Lower lobe of right lung (tissue), 2 donors: ENCODE measurements at regions not wholly inside any gene's neighbourhood (a gene's known extent, or its start where the extent isn't known, plus 50 kb on each side); places are given as distances from the start of the nearest gene placed in this dataset.

Source experiments
- ATAC-seq, 2 donors: fragments of 200-7000 bp; cut with Tn5 transposase; one replicate each; pipeline ENCODE4 v1.9.1; 2020 to 2022; ENCODE audit warnings: mild to moderate bottlenecking in 2 of 2, moderate library complexity in 2 of 2
- DNase-seq: peaks from one replicate; pipeline ENCODE4 v3.0.0-alpha.2; 2020
- H3K27ac ChIP-seq: fragments of 200-600 bp; one replicate; pipeline ENCODE4 v1.8.0; 2022
- H3K27me3 ChIP-seq: fragments of 200-600 bp; one replicate; pipeline ENCODE4 v1.8.0; 2022; ENCODE audit warnings: low read depth
- H3K36me3 ChIP-seq: fragments of 200-600 bp; one replicate; pipeline ENCODE4 v1.8.0; 2022; ENCODE audit warnings: mild to moderate bottlenecking
- H3K4me1 ChIP-seq: fragments of 200-600 bp; one replicate; pipeline ENCODE4 v1.8.0; 2022
- H3K4me3 ChIP-seq: fragments of 200-600 bp; one replicate; pipeline ENCODE4 v1.8.0; 2022; ENCODE audit warnings: mild to moderate bottlenecking
- H3K9me3 ChIP-seq: fragments of 200-600 bp; one replicate; pipeline ENCODE4 v1.8.0; 2022
- intact Hi-C: fragments of 100-400 bp; cut with DNase I; formaldehyde crosslinking; loops from one replicate; pipeline ENCODE4 v1.11.0; 2022
- TF ChIP-seq, protein P1 (sequence below): fragments of 200-600 bp; IDR thresholded peaks from one replicate; pipeline ENCODE4 v1.8.0; 2022; ENCODE audit warnings: antibody characterized with exemption, mild to moderate bottlenecking
- donor health status: DM: no; HTN: yes; CAD: no; lungs with severe emphysema.

DNA sequence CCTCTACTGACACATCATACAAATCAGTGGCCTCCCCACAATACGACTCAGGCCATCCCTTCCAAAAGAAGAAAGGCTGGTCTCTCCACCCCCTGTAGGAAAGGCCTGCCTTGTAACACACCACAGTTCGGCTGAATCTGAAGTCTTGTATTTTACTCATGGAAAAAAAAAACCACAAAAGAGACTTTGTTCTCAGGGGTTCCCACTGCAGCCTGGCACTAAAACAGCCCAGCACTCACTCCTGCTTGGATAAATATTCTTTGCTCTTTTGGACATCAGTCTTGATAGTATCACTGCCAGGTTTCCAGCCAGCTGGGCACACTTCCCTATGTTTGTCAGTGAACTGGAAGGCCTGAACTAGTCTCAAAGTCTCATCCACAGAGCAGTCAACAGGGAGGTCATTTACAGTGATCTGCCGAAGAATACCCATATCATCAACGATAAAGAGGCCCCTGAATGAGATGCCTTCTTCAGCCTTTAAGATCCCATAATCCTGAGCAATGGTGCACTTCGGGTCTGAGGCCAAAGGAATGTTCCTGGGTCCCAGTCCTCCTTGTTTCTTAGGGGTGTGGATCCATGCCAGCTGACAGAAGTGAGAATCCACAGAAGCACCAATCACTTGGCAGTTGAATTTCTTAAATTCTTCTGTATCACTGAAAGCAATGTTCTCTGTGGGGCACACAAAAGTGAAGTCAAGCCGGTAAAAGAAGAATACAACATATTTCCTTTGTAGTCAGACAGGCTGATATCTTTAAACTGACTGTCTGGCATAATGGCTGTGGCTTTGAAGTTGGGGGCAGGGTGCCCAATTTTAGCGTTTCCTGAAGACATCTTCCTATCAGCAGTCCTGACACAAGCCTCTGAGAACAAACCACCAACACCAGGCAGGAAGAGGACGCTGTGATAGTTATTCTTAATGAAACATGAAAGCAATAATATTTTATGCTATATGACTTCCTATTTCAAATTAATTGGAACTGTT, 198.1 kb downstream of the LURAP1L start:
- H3K4me1 ChIP-seq, result no peaks in the 10 kb centered on the region
- H3K27ac ChIP-seq, result no peak overlapping the region
- no peaks in the 10 kb centered on the region for H3K36me3 ChIP-seq
- ATAC-seq (no peak), DNase-seq (no peak)
- intact Hi-C loops, result no loop called here
- no peaks in the 10 kb centered on the region for H3K9me3 ChIP-seq
- no peak overlapping the region for H3K4me3 ChIP-seq
- H3K27me3 ChIP-seq, result no peaks in the 10 kb centered on the region
- TF ChIP-seq, protein P1, sequence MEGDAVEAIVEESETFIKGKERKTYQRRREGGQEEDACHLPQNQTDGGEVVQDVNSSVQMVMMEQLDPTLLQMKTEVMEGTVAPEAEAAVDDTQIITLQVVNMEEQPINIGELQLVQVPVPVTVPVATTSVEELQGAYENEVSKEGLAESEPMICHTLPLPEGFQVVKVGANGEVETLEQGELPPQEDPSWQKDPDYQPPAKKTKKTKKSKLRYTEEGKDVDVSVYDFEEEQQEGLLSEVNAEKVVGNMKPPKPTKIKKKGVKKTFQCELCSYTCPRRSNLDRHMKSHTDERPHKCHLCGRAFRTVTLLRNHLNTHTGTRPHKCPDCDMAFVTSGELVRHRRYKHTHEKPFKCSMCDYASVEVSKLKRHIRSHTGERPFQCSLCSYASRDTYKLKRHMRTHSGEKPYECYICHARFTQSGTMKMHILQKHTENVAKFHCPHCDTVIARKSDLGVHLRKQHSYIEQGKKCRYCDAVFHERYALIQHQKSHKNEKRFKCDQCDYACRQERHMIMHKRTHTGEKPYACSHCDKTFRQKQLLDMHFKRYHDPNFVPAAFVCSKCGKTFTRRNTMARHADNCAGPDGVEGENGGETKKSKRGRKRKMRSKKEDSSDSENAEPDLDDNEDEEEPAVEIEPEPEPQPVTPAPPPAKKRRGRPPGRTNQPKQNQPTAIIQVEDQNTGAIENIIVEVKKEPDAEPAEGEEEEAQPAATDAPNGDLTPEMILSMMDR, result no peak

DNA sequence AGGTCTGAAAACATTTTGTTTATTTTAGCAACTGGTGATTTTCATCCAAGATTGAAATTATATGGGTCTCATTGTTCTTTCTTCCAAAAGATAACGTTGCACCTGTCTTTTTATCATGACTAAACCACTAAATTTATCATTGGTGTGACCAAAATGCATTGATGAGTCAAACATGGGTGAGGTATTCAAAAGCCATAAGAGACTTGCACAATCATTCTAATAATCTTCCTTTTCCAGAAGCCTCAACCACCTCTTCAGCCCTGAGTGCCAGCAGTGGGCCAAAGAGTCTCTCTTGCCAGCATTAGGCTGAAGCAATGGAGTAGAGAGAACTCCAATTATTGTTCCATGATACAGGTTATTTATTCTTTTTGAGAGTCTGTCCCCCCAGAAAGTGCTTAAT, 198.9 kb downstream of the LURAP1L start:
- ATAC-seq (no peak), DNase-seq (no peak)
- intact Hi-C loops, result no loop called here
- H3K9me3 ChIP-seq, result no peaks in the 10 kb centered on the region
- no peaks in the 10 kb centered on the region for H3K27me3 ChIP-seq
- no peaks in the 10 kb centered on the region for H3K4me1 ChIP-seq
- no peak overlapping the region for H3K27ac ChIP-seq
- H3K36me3 ChIP-seq, result no peaks in the 10 kb centered on the region
- no peak overlapping the region for H3K4me3 ChIP-seq
- TF ChIP-seq, protein P1, result no peak

DNA sequence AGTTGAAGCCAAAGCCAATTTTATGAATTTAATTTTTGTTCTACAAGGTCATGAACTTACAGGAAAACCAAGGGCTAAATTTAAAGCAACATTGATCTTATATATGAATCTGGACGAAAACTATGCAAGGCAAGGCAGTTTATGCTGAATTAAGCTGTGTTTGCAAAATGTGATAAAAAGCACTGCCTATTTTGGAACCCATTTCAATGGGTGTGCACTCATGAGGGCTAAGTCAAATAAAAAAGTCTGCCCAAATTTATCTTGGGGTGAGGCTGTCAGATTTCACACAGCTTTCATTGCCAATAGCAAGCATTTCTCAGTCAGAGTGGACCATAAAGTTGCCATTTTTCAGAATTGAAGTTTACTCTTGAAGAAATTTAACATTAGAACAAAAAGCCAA, 199.9 kb downstream of the LURAP1L start:
- no peaks in the 10 kb centered on the region for H3K9me3 ChIP-seq
- no peaks in the 10 kb centered on the region for H3K36me3 ChIP-seq
- ATAC-seq (no peak), DNase-seq (no peak)
- H3K4me1 ChIP-seq, result no peaks in the 10 kb centered on the region
- H3K27me3 ChIP-seq, result no peaks in the 10 kb centered on the region
- H3K4me3 ChIP-seq, result no peak overlapping the region
- intact Hi-C loops, result no loop called here
- TF ChIP-seq, protein P1, result no peak
- no peak overlapping the region for H3K27ac ChIP-seq

DNA sequence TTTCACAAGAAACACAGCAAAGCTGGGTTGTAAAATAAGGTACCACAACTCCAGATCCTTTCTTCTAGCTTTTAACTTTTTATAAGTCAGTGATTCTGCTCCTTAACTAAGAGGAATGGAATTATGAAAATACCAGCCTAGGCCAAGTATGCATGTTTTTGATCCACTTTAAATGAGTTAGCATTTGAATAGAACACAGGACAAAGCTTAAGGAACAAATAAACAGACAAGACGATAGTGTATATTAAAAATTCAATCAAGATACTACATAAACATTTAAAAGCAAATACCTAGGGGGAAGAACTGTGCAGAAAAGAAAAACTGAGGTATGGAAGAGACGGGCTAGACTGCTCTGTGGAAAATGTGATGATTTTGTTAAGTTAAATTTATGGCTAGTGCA, 200.7 kb downstream of the LURAP1L start:
- intact Hi-C loops, result no loop called here
- Histone ChIP-seq H3K4me3 (no peak overlapping the region), H3K9me3 (no peaks in the 10 kb centered on the region), H3K27me3 (no peaks in the 10 kb centered on the region), H3K27ac (no peak overlapping the region), H3K36me3 (no peaks in the 10 kb centered on the region), H3K4me1 (no peaks in the 10 kb centered on the region)
- ATAC-seq (no peak), DNase-seq (no peak)
- TF ChIP-seq, protein P1, result no peak

DNA sequence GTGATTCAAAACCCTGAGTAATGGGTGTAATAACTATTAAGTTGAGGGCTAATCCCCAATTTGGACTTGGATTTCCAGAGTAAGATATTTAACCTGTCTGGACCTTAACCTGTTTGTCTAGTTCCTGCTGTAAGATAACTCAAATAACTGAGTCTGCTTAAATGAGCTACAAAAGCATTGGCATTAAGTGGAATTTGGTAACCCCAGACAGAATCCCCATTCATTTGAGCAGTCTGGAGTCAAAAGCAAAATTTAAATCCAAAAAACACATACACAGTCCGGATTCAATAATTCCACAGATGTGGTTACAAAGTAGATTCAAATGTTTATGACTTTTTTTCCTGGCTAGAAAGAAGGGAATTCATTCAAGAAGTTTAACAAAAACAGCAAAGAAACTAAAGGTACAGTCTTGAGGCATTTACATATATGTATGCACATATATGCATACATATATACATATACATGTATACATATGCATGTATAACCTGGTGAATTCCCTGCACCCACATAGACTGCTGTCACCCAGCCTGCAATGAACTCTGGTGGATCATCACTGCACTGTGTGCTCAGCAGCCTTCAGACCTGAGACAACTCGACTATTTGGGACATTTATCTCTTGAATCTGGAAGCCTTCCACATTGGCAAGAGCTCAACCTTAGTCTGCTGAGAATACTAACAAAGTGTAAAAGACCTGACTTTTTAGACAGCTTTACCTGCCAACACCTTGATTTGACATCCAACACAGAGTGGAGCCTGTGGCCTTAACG, 205.4 kb downstream of the LURAP1L start:
- Histone ChIP-seq H3K36me3 (no peaks in the 10 kb centered on the region), H3K27me3 (no peaks in the 10 kb centered on the region), H3K9me3 (no peaks in the 10 kb centered on the region), H3K4me3 (no peak overlapping the region), H3K4me1 (no peaks in the 10 kb centered on the region), H3K27ac (no peak overlapping the region)
- DNase-seq (no peak), ATAC-seq (no peak)
- TF ChIP-seq, protein P1, result no peak
- intact Hi-C loops, result no loop called here
